GM11168 (cell line): ENCODE measurements at regions not wholly inside any gene's neighbourhood (a gene's known extent, or its start where the extent isn't known, plus 50 kb on each side); places are given as distances from the start of the nearest gene placed in this dataset.

Experiments used
- in situ Hi-C: fragments of 300-500 bp; cut with MboI; formaldehyde crosslinking; loops from one replicate; pipeline ENCODE4 v1.12.0; 2022; ENCODE audit warnings: low sequenced_read_pairs; ENCODE audit not compliant: unreplicated experiment

GRCh38 chr3:109532257-109533216, 195.2 kb upstream of the DPPA4 start:
- in situ Hi-C loops = no loop called here

- in situ Hi-C loops = no loop called here
Observed at GRCh38 chr3:109545746-109546145, 208.4 kb upstream of the DPPA4 start.

- in situ Hi-C loops = no loop called here
Observed at GRCh38 chr3:109548192-109548938, 211.0 kb upstream of the DPPA4 start.

GRCh38 chr3:109553591-109554371, 216.4 kb upstream of the DPPA4 start:
- in situ Hi-C loops = no loop called here

GRCh38 chr3:109559389-109559788, 222.0 kb upstream of the DPPA4 start:
- in situ Hi-C loops = no loop called here

GRCh38 chr3:109563149-109563548, 225.8 kb upstream of the DPPA4 start:
- in situ Hi-C loops = no loop called here

GRCh38 chr3:109569135-109569846, 231.9 kb upstream of the DPPA4 start:
- in situ Hi-C loops = no loop called here

- in situ Hi-C loops = no loop called here
Observed at GRCh38 chr3:109570408-109570807, 233.1 kb upstream of the DPPA4 start.

GRCh38 chr3:109572301-109572700, 235.0 kb upstream of the DPPA4 start:
- in situ Hi-C loops = no loop called here

GRCh38 chr3:109596991-109597390, 259.6 kb upstream of the DPPA4 start:
- in situ Hi-C loops = no loop called here

- in situ Hi-C loops = no loop called here
Observed at GRCh38 chr3:109597444-109597843, 260.1 kb upstream of the DPPA4 start.

GRCh38 chr3:109607897-109608296, 270.6 kb upstream of the DPPA4 start:
- in situ Hi-C loops = no loop called here

- in situ Hi-C loops = no loop called here
Observed at GRCh38 chr3:109608574-109608973, 271.2 kb upstream of the DPPA4 start.

GRCh38 chr3:109618766-109619378, 281.5 kb upstream of the DPPA4 start:
- in situ Hi-C loops = no loop called here

GRCh38 chr3:109631897-109632296, 294.6 kb upstream of the DPPA4 start:
- in situ Hi-C loops = no loop called here

- in situ Hi-C loops = no loop called here
Observed at GRCh38 chr3:109640146-109640652, 302.9 kb upstream of the DPPA4 start.

- in situ Hi-C loops = no loop called here
Observed at GRCh38 chr3:109642025-109642424, 304.7 kb upstream of the DPPA4 start.

GRCh38 chr3:109643590-109643989, 306.2 kb upstream of the DPPA4 start:
- in situ Hi-C loops = no loop called here

GRCh38 chr3:109644332-109644731, 307.0 kb upstream of the DPPA4 start:
- in situ Hi-C loops = no loop called here
